HG03432 (cell line): ENCODE measurements at regions not wholly inside any gene's neighbourhood (a gene's known extent, or its start where the extent isn't known, plus 50 kb on each side); places are given as distances from the start of the nearest gene placed in this dataset.

ENCODE experiments used
- ATAC-seq: cut with Tn5 transposase; IDR thresholded peaks from one replicate; pipeline ENCODE4 v1.9.1; 2021; ENCODE audit warnings: mild to moderate bottlenecking, moderate library complexity; ENCODE audit not compliant: unreplicated experiment

- no peak for ATAC-seq
Measured at GRCh38 chr5:114010362-114010761, 351.5 kb upstream of the KCNN2 start.

- ATAC-seq: no peak
Measured at GRCh38 chr5:114018186-114018585, 343.7 kb upstream of the KCNN2 start.

- ATAC-seq: no peak
Measured at GRCh38 chr5:114038756-114039155, 323.1 kb upstream of the KCNN2 start.

GRCh38 chr5:114050087-114050486, 311.8 kb upstream of the KCNN2 start:
- no peak for ATAC-seq

GRCh38 chr5:114053372-114053771, 308.5 kb upstream of the KCNN2 start:
- ATAC-seq: no peak

GRCh38 chr5:114054594-114054993, 307.3 kb upstream of the KCNN2 start:
- no peak for ATAC-seq

GRCh38 chr5:114055318-114056184, 306.3 kb upstream of the KCNN2 start:
- ATAC-seq: no peak

GRCh38 chr5:114056185-114056538, 305.7 kb upstream of the KCNN2 start:
- ATAC-seq: no peak

- no peak for ATAC-seq
Measured at GRCh38 chr5:114060866-114061265, 301.0 kb upstream of the KCNN2 start.

- ATAC-seq: no peak
Measured at GRCh38 chr5:114062932-114063867, 298.7 kb upstream of the KCNN2 start.

- ATAC-seq: no peak
Measured at GRCh38 chr5:114065912-114066311, 296.0 kb upstream of the KCNN2 start.

GRCh38 chr5:114070093-114070722, 291.7 kb upstream of the KCNN2 start:
- no peak for ATAC-seq

GRCh38 chr5:114089259-114089658, 272.6 kb upstream of the KCNN2 start:
- no peak for ATAC-seq

- no peak for ATAC-seq
Measured at GRCh38 chr5:114097570-114097969, 264.3 kb upstream of the KCNN2 start.

- ATAC-seq: no peak
Measured at GRCh38 chr5:114099161-114099560, 262.7 kb upstream of the KCNN2 start.

- peak; percentile 83 for ATAC-seq
Measured at GRCh38 chr5:114101153-114101552, 260.7 kb upstream of the KCNN2 start.

GRCh38 chr5:114113604-114114003, 248.3 kb upstream of the KCNN2 start:
- ATAC-seq: no peak

- no peak for ATAC-seq
Measured at GRCh38 chr5:114116981-114117380, 244.9 kb upstream of the KCNN2 start.

- ATAC-seq: no peak
Measured at GRCh38 chr5:114118511-114118910, 243.4 kb upstream of the KCNN2 start.

GRCh38 chr5:114120166-114120565, 241.7 kb upstream of the KCNN2 start:
- no peak for ATAC-seq

- no peak for ATAC-seq
Measured at GRCh38 chr5:114122852-114123251, 239.0 kb upstream of the KCNN2 start.
